ENCODE measurements at regions not wholly inside any gene's neighbourhood (a gene's known extent, or its start where the extent isn't known, plus 50 kb on each side); places are given as distances from the start of the nearest gene placed in this dataset.

GRCh38 chr22:48236261-48236660 is 1473.8 kb downstream of the TBC1D22A start:
- WGBS (ENCODE audit: insufficient coverage): 98% methylated on average over 4 of the region's 4 CpGs
- H3K27ac Mint-ChIP-seq: no peak overlapping the region

DNA sequence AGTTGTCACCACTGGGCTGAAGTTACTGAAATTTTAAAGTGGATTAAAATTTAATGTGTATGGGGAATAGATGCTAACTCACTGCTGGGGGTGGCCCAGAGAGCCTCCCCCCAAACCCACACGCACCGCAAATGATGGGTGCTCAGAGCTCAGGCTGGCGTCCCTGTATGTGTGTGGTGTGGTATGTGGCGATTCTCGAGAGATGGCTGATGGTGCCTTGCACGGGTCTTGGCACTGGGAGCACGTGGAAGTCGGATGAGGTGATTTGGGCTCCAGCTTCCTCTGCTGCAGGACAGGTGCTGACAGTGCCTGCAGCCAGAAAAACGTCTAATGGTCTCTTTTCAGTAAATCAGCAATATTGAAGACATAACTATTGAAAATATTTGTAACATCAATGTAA is 1473.3 kb downstream of the TBC1D22A start:
- WGBS (ENCODE audit: insufficient coverage): 94% methylated on average over 8 of the region's 9 CpGs
- Histone ChIP-seq H3K27ac (ENCODE audit: low read length) (no peak overlapping the region), H3K4me1 (ENCODE audit: control insufficient read depth, insufficient read depth, low read length) (peaks cover 21% of the 10 kb centered on the region), H3K27me3 (ENCODE audit: control insufficient read depth, insufficient read depth, low read length) (no peaks in the 10 kb centered on the region), H3K4me3 (ENCODE audit: low read length) (no peak overlapping the region), H3K9me3 (ENCODE audit: control insufficient read depth, insufficient read depth, low read length) (peaks cover 4% of the 10 kb centered on the region), H3K36me3 (ENCODE audit: control insufficient read depth, insufficient read depth, low read length) (no peaks in the 10 kb centered on the region)
- peaks cover 20% of the 10 kb centered on the region in 2 donors for H3K4me1 Mint-ChIP-seq
- ATAC-seq (no peak), DNase-seq (no peak)
- H3K27ac Mint-ChIP-seq: no peak overlapping the region
- no peak overlapping the region for H3K4me3 Mint-ChIP-seq
- peaks cover 2 to 18% of the 10 kb centered on the region in 2 donors for H3K9me3 Mint-ChIP-seq
- intact Hi-C loops (cut with micrococcal nuclease): no loop called here
- H3K27me3 Mint-ChIP-seq (ENCODE audit: low read depth in 2 of 2): peaks cover 23 to 54% of the 10 kb centered on the region in 2 donors
- no peak for TF ChIP-seq CTCF (IDR thresholded peaks at IDR 0.05)
- peaks cover 18% of the 10 kb centered on the region for H3K36me3 Mint-ChIP-seq

More at GRCh38 chr22:48236261-48236660, 1473.8 kb downstream of the TBC1D22A start:
- ATAC-seq: no peak
- intact Hi-C loops (cut with micrococcal nuclease): no loop called here
- no peak for TF ChIP-seq CTCF (IDR thresholded peaks at IDR 0.05)
- no peak overlapping the region for H3K27ac ChIP-seq (ENCODE audit: low read length)
- Mint-ChIP-seq H3K27me3 (ENCODE audit: low read depth in 2 of 2) (peaks cover 23 to 55% of the 10 kb centered on the region in 2 donors), H3K4me1 (peaks cover 24 to 26% of the 10 kb centered on the region in 2 donors), H3K4me3 (no peak overlapping the region), H3K36me3 (peaks cover 18% of the 10 kb centered on the region), H3K9me3 (peaks cover 2 to 18% of the 10 kb centered on the region in 2 donors)
- no peaks in the 10 kb centered on the region for H3K27me3 ChIP-seq (ENCODE audit: control insufficient read depth, insufficient read depth, low read length)
- peaks cover 26% of the 10 kb centered on the region for H3K4me1 ChIP-seq (ENCODE audit: control insufficient read depth, insufficient read depth, low read length)
- peaks cover 4% of the 10 kb centered on the region for H3K9me3 ChIP-seq (ENCODE audit: control insufficient read depth, insufficient read depth, low read length)
- no peaks in the 10 kb centered on the region for H3K36me3 ChIP-seq (ENCODE audit: control insufficient read depth, insufficient read depth, low read length)
- no peak overlapping the region for H3K4me3 ChIP-seq (ENCODE audit: low read length)
- DNase-seq: no peak

DNA sequence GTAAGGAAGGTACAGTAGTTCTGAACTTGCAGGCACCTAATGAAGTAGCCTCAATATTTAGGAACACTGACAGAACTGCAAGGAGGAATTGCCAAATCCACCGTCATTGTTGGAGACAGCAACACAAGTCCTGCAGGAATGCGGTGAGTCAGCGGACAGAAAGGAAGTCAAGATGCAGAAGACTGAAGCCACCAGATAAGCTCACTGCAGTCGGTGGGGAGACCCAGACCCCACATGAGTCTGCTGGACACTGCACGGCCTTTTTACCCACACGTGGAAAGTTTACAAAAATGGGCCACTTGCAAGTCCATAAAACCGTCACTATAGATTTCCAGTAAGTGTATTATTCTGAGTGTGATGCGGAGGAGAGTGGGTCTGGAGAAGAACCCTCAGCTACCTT is 1471.6 kb downstream of the TBC1D22A start:
- H3K9me3 Mint-ChIP-seq: peaks cover 2 to 18% of the 10 kb centered on the region in 2 donors
- no peak for DNase-seq
- no peak for TF ChIP-seq CTCF (IDR thresholded peaks at IDR 0.05)

GRCh38 chr22:48233586-48233985 is 1471.1 kb downstream of the TBC1D22A start:
- Histone ChIP-seq H3K4me1 (ENCODE audit: control insufficient read depth, insufficient read depth, low read length) (no peaks in the 10 kb centered on the region), H3K27me3 (ENCODE audit: control insufficient read depth, insufficient read depth, low read length) (no peaks in the 10 kb centered on the region), H3K4me3 (ENCODE audit: low read length) (no peak overlapping the region), H3K9me3 (ENCODE audit: control insufficient read depth, insufficient read depth, low read length) (peaks cover 4% of the 10 kb centered on the region), H3K27ac (ENCODE audit: low read length) (no peak overlapping the region), H3K36me3 (ENCODE audit: control insufficient read depth, insufficient read depth, low read length) (no peaks in the 10 kb centered on the region)
- Mint-ChIP-seq H3K4me1 (no peaks in the 10 kb centered on the region), H3K4me3 (no peak overlapping the region), H3K27ac (no peak overlapping the region), H3K27me3 (ENCODE audit: low read depth in 2 of 2) (peaks cover 25 to 47% of the 10 kb centered on the region in 2 donors), H3K36me3 (peaks cover 18% of the 10 kb centered on the region), H3K9me3 (peaks cover 2 to 18% of the 10 kb centered on the region in 2 donors)
- intact Hi-C loops (cut with micrococcal nuclease): no loop called here
- DNase-seq: no peak
- no peak for TF ChIP-seq CTCF (IDR thresholded peaks at IDR 0.05)
- WGBS (ENCODE audit: insufficient coverage): no CpG with 5 or more reads among the region's 1 CpG
- no peak for ATAC-seq

More for the DNA sequence above, 1471.6 kb downstream of the TBC1D22A start:
- H3K27ac ChIP-seq (ENCODE audit: low read length): no peak overlapping the region
- H3K27me3 Mint-ChIP-seq (ENCODE audit: low read depth in 2 of 2): peaks cover 21 to 45% of the 10 kb centered on the region in 2 donors
- H3K36me3 ChIP-seq (ENCODE audit: control insufficient read depth, insufficient read depth, low read length): no peaks in the 10 kb centered on the region
- no peaks in the 10 kb centered on the region for H3K27me3 ChIP-seq (ENCODE audit: control insufficient read depth, insufficient read depth, low read length)
- H3K27ac Mint-ChIP-seq: no peak overlapping the region
- intact Hi-C loops (cut with micrococcal nuclease): no loop called here
- peaks cover 18% of the 10 kb centered on the region for H3K36me3 Mint-ChIP-seq
- peaks cover 3% of the 10 kb centered on the region for H3K4me1 ChIP-seq (ENCODE audit: control insufficient read depth, insufficient read depth, low read length)
- ATAC-seq: no peak
- H3K4me3 Mint-ChIP-seq: no peak overlapping the region
- no peak overlapping the region for H3K4me3 ChIP-seq (ENCODE audit: low read length)
- H3K4me1 Mint-ChIP-seq: peaks cover 3% of the 10 kb centered on the region in 2 donors
- 81% methylated on average over 8 of the region's 8 CpGs for WGBS (ENCODE audit: insufficient coverage)
- H3K9me3 ChIP-seq (ENCODE audit: control insufficient read depth, insufficient read depth, low read length): peaks cover 4% of the 10 kb centered on the region
